Aorta (tissue), 5 donors: ENCODE measurements at regions not wholly inside any gene's neighbourhood (a gene's known extent, or its start where the extent isn't known, plus 50 kb on each side); places are given as distances from the start of the nearest gene placed in this dataset.

ENCODE experiments used
- ATAC-seq: fragments of 200-7000 bp; cut with Tn5 transposase; one replicate; pipeline ENCODE4 v1.9.1; 2022; ENCODE audit warnings: moderate library complexity; ENCODE audit not compliant: low FRiP score
- DNase-seq, 2 donors: peaks; one replicate each; pipeline ENCODE4 v3.0.0-alpha.2; 2020
- H3K27ac ChIP-seq, 2 donors: one replicate each; pipeline ENCODE4 v1.5.1; 2013; ENCODE audit warnings: low read length in 2 of 2, mild to moderate bottlenecking in 2 of 2, moderate library complexity in 2 of 2, control low read depth in 1 of 2, inconsistent platforms in 1 of 2, low read depth in 1 of 2
- H3K27me3 ChIP-seq, 2 donors: one replicate each; pipeline ENCODE4 v1.6.1; 2013; ENCODE audit warnings: control low read depth in 1 of 2, low read length in 1 of 2, mild to moderate bottlenecking in 1 of 2, moderate library complexity in 1 of 2; ENCODE audit not compliant: insufficient read depth in 2 of 2, control insufficient read depth in 1 of 2
- H3K36me3 ChIP-seq, 2 donors: one replicate each; pipeline ENCODE4 v1.6.1; 2013; ENCODE audit warnings: control low read depth in 1 of 2, low read length in 1 of 2, mild to moderate bottlenecking in 1 of 2; ENCODE audit not compliant: insufficient read depth in 2 of 2, control insufficient read depth in 1 of 2
- H3K4me1 ChIP-seq, 2 donors: one replicate each; pipeline ENCODE4 v1.6.1; 2013; ENCODE audit warnings: low read length in 2 of 2, control low read depth in 1 of 2, mild to moderate bottlenecking in 1 of 2, moderate library complexity in 1 of 2; ENCODE audit not compliant: insufficient read depth in 2 of 2, control insufficient read depth in 1 of 2
- H3K4me3 ChIP-seq, 2 donors: one replicate each; pipeline ENCODE4 v1.5.1; 2013; ENCODE audit warnings: low read length in 2 of 2, control low read depth in 1 of 2, mild to moderate bottlenecking in 1 of 2
- H3K9me3 ChIP-seq: one replicate; pipeline ENCODE4 v1.6.1; 2013; ENCODE audit warnings: mild to moderate bottlenecking, low read length; ENCODE audit not compliant: control insufficient read depth
- WGBS, 2 donors: extraction: QIAGEN DNeasy Blood & Tissue Kit; methylation state at CpG; one replicate each; pipeline ENCODE4 v1.1.7; 2013; 5-methylcytosine and 5-hydroxymethylcytosine counted together
- intact Hi-C, 2 donors: fragments of 100-400 bp; cut with DNase I; formaldehyde crosslinking; loops; one replicate each; pipeline versions ENCODE4 v1.14.2 to v1.15.0; 2022
- donor health status: healthy with polysubstance abuse.
- donor health status: Bipolar disorder and iron deficiency.
- donor health status: DM: no; HTN: no; CAD: no.
- donor health status: DM: no; HTN: no; CAD: no.
- donor health status: DM: yes; HTN: yes; CAD: no.

DNA sequence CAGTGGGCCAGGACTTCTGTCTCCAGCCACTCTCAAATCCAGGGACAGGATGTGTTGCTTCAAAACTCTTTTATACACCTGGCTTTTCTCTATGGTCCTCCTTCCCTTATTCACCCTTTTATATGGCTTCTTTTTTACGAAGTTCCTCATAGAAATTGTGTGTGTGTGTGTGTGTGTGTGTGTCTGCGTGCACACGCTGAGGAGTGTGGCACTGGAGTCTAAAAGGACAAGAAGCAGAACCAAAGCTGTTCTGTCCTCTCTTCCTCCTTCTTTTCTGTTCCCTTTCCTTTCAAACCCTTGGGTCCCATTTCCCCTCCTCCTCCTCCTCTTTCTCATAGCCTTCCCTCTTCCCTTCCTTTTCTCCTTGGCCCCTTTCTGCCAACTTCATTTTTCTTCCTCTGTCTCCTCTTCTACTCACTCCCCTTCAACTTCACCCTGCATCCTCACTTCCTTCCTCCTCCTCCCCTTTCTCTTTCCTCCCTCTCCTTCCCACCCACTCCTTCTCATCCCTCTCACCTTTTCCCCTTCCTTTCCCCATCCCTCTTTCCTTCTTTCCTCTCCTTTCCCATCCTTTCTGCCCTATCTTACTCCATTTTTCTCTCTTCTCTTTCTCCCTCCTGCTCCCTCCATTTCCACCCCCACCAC, 360.5 kb downstream of the MID1IP1 start:
- WGBS, 2 donors, result 79 to 88% methylated on average over 3 of the region's 3 CpGs

DNA sequence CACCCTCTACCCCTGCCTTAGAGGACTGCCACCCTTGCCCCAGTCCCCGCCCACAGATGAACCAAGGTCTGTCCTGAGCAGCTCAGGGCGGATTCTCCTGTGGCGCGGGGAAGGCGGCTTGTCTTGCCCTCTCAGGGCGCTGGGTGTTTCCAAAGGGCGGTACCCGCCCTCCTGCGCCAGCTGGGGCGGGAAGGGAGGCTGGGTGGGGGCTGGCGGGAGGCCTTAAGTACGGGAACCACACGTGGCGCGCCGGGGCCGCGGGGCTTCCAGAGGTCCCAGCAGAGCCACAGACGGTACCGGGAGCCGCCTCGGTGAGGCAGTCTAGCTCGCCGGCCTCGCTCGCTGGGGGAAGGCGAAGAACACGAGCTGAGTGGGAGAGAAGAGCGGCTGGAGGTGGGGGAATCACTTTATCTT, 361.1 kb downstream of the MID1IP1 start:
- 8 to 23% methylated on average over 28 to 29 of the region's 29 CpGs for WGBS, 2 donors
- ATAC-seq (peak; percentile 37), DNase-seq (peak in 1 of 2 donors; percentile 79)
- Histone ChIP-seq H3K9me3 (no peaks in the 10 kb centered on the region), H3K36me3 (no peaks in the 10 kb centered on the region), H3K27me3 (no peaks in the 10 kb centered on the region), H3K4me1 (no peaks in the 10 kb centered on the region), H3K4me3 (no peak overlapping the region), H3K27ac (no peak overlapping the region)
- intact Hi-C loops, result no loop called here

More for the DNA sequence above, 360.5 kb downstream of the MID1IP1 start:
- H3K4me3 ChIP-seq, result no peak overlapping the region
- no peak for ATAC-seq
- H3K36me3 ChIP-seq, result no peaks in the 10 kb centered on the region
- H3K4me1 ChIP-seq, result no peaks in the 10 kb centered on the region
- no peaks in the 10 kb centered on the region for H3K9me3 ChIP-seq
- intact Hi-C loops, result no loop called here
- no peaks in the 10 kb centered on the region for H3K27me3 ChIP-seq
- no peak overlapping the region for H3K27ac ChIP-seq
- no peak for DNase-seq

DNA sequence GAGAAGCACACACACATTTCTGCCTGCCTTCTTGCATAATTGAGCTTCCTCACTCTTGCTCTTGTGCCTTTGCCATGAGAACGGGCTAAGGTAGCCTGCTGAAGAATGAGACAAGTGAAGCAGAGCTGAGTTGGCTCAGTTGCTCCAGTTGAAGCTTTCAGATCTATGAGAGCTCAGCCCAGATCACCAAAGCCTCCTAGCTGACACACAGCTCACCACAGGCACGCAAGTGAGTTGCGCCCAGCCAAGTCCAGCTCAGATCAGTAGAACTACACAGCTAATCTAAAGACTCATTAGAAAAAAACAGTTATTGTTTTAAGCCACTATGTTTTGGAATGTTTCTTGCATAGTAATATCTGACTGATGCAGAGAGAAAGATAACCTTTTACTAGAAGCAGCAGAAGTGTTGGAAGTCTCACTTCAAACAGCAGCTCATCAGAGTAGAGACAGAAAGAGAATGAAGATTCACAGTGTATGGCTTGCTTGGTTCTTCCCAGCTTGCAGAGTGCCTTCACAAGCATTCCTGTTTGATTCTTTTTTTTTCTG, 362.4 kb downstream of the MID1IP1 start:
- Histone ChIP-seq H3K4me1 (no peaks in the 10 kb centered on the region), H3K27ac (no peak overlapping the region), H3K9me3 (no peaks in the 10 kb centered on the region), H3K27me3 (no peaks in the 10 kb centered on the region), H3K4me3 (no peak overlapping the region), H3K36me3 (no peaks in the 10 kb centered on the region)
- WGBS, 2 donors, result 84 to 93% methylated on average over 3 of the region's 3 CpGs
- ATAC-seq, result no peak
- intact Hi-C loops, result no loop called here
- no peak for DNase-seq

DNA sequence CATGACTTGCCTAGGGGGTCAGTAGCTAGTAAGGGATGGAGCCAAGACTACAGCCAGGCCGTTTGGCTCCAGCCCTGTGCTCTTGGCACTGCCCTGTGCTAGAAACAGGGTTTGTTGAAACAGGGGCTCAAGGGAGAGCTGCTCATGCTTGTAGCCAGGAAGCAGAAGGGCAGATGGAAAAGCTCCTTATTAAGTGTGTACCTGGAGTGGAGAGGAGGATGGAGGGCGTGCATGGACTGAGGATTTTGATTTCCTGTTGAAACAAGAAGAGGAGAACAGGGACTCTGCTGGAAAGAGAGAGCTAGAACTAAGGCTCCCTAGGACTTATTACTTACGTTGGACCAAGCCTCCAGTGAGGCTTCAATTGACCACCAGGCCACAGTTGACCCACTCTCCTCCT, 363.0 kb downstream of the MID1IP1 start:
- no peaks in the 10 kb centered on the region for H3K9me3 ChIP-seq
- no peaks in the 10 kb centered on the region for H3K4me1 ChIP-seq
- no peak overlapping the region for H3K4me3 ChIP-seq
- no peak for ATAC-seq
- intact Hi-C loops, result no loop called here
- H3K27me3 ChIP-seq, result no peaks in the 10 kb centered on the region
- H3K36me3 ChIP-seq, result no peaks in the 10 kb centered on the region
- H3K27ac ChIP-seq, result no peak overlapping the region
- WGBS, 2 donors, result 20 to 26% methylated on average over 3 of the region's 3 CpGs
- no peak for DNase-seq

DNA sequence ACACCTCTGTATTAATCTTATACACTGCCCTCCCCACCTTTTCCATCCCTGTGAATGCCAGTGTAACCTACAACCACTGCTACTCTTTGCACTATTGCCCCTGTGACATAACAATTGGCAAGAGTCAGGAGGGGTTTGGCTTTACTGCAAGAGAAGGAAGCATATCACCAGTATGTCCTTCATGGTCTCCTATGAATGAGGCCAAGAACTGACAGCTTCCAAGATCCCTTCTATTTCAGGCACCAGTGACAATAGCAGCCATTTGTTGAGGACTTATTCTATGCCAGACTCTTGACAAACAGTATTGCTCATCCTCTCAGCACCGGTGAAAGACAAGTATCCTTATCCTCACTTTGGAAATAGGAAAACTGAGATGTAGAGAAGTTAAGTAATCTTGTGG, 363.9 kb downstream of the MID1IP1 start:
- H3K36me3 ChIP-seq, result no peaks in the 10 kb centered on the region
- intact Hi-C loops, result no loop called here
- ATAC-seq, result no peak
- WGBS, 2 donors, result 79 to 86% methylated on average over 1 of the region's 1 CpG
- H3K27me3 ChIP-seq, result no peaks in the 10 kb centered on the region
- DNase-seq, result no peak
- no peak overlapping the region for H3K4me3 ChIP-seq
- no peaks in the 10 kb centered on the region for H3K4me1 ChIP-seq
- H3K9me3 ChIP-seq, result no peaks in the 10 kb centered on the region
- no peak overlapping the region for H3K27ac ChIP-seq

DNA sequence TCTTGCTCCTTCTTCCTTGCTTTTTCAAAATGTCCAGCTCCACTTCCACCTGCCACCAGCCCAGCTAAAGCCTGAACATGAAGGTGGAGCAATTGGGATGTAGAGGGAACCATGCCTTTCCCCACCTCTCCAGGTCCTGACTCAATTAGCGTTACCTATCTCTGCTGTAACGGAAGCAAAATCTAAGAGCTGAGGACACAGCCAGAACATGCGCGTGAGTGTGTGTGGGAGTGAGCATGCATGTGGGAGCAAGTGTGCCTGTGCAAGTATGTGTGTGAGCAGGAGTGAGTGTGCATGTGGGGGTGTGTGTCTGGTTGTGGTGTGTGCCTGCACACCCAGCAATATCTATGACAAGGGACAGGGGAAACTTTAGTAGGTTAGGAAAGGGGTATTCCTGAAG, 364.5 kb downstream of the MID1IP1 start:
- Histone ChIP-seq H3K4me1 (no peaks in the 10 kb centered on the region), H3K9me3 (no peaks in the 10 kb centered on the region), H3K27ac (no peak overlapping the region), H3K27me3 (no peaks in the 10 kb centered on the region), H3K4me3 (no peak overlapping the region), H3K36me3 (no peaks in the 10 kb centered on the region)
- intact Hi-C loops, result no loop called here
- 93 to 97% methylated on average over 4 of the region's 4 CpGs for WGBS, 2 donors
- ATAC-seq, result no peak
- DNase-seq, result no peak

DNA sequence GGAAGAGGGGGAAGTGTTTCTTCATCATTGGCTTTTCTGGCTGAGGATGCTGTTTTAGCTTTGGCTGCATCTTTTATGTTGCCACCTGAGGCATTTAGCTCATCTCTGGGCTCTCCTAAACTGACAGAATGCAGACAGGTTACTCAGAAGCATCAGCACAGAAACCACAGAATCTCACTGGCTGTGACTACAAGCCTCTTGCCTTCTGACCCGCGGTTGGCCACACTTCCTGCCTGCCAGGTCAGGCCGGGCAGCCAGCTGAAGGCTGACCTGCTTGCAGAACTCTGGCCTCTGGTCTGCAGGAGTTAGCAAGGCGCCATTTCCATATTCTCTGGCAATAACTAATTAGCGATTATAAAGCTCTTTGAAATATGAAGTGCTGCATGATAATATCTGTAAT, 366.5 kb downstream of the MID1IP1 start:
- intact Hi-C loops, result no loop called here
- Histone ChIP-seq H3K4me3 (no peak overlapping the region), H3K27me3 (no peaks in the 10 kb centered on the region), H3K4me1 (no peaks in the 10 kb centered on the region), H3K27ac (no peak overlapping the region), H3K36me3 (no peaks in the 10 kb centered on the region), H3K9me3 (no peaks in the 10 kb centered on the region)
- 75 to 84% methylated on average over 5 of the region's 5 CpGs for WGBS, 2 donors
- ATAC-seq, result no peak
- DNase-seq, result no peak

DNA sequence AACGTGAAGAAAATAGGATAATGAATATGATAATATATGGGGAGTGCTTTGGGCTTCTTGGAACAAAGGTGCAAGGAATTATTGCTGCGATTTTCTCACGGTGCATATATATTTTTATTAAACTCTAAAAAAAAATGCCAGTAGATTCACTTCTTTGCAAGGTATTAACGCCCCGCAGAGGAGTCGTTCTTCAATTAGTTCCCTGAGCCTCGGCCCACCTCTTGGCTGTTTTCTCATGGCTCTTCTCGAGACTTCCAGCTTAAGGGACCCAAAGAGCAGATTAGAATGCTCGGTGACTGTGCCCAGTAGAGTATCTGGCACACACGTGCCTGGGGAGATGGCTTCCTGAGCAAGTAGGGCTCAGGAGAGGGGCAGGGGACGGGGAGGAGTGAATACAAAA, 367.4 kb downstream of the MID1IP1 start:
- ATAC-seq (no peak), DNase-seq (no peak)
- H3K4me1 ChIP-seq, result no peaks in the 10 kb centered on the region
- H3K9me3 ChIP-seq, result no peaks in the 10 kb centered on the region
- WGBS, 2 donors, result 81 to 95% methylated on average over 11 of the region's 11 CpGs
- H3K4me3 ChIP-seq, result no peak overlapping the region
- intact Hi-C loops, result no loop called here
- H3K27ac ChIP-seq, result no peak overlapping the region
- H3K36me3 ChIP-seq, result no peaks in the 10 kb centered on the region
- no peaks in the 10 kb centered on the region for H3K27me3 ChIP-seq

DNA sequence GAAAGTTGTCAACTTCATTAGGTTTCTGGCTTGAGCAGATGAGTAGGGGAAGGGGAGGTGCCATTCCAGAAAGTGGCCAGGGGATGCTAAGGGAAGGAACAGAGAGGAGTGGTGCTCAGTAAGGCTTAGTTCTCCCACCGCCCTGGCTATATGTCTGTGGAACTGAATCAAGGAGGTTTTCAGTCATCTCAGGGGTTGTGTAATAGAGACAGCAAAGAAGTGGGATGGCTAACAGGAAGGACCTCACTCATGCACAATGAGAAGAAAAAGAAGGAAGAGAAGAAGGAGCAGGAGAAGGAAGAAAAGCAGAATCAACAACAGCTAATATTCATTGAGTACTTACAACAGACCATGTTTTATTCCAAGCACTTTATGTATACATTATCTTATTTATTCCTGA, 368.7 kb downstream of the MID1IP1 start:
- H3K9me3 ChIP-seq, result no peaks in the 10 kb centered on the region
- no peak overlapping the region for H3K27ac ChIP-seq
- ATAC-seq (no peak), DNase-seq (no peak)
- H3K27me3 ChIP-seq, result no peaks in the 10 kb centered on the region
- H3K4me3 ChIP-seq, result no peak overlapping the region
- H3K4me1 ChIP-seq, result no peaks in the 10 kb centered on the region
- WGBS, 2 donors, result 88 to 98% methylated on average over 1 of the region's 1 CpG
- intact Hi-C loops, result no loop called here
- no peaks in the 10 kb centered on the region for H3K36me3 ChIP-seq
